ENCODE measurements at regions not wholly inside any gene's neighbourhood (a gene's known extent, or its start where the extent isn't known, plus 50 kb on each side); places are given as distances from the start of the nearest gene placed in this dataset.

- TF ChIP-seq POU6F1 (CRISPR knock-in tag; IDR thresholded peaks at IDR 0.05; ENCODE audit: borderline replicate concordance, low read depth) (no peak), ZFP30 (CRISPR knock-in tag; IDR thresholded peaks at IDR 0.05) (no peak), GLIS3 (CRISPR knock-in tag; IDR thresholded peaks at IDR 0.05) (no peak), RARB (CRISPR knock-in tag; IDR thresholded peaks at IDR 0.05) (no peak), CREB5 (CRISPR knock-in tag; IDR thresholded peaks at IDR 0.05; ENCODE audit: low read depth) (no peak), ZNF565 (CRISPR knock-in tag; conservative IDR thresholded peaks at IDR 0.05; ENCODE audit: low read depth) (no peak), ZFP3 (CRISPR knock-in tag; IDR thresholded peaks at IDR 0.05) (no peak), ZNF70 (CRISPR knock-in tag; IDR thresholded peaks at IDR 0.05) (no peak)
These were observed 217.2 kb downstream of the EDEM1 start (continued) for GRCh38 chr3:5404718-5405117.

GRCh38 chr3:5411786-5412185 is 224.3 kb downstream of the EDEM1 start:
- no peak for ATAC-seq
- TF ChIP-seq GLIS3 (CRISPR knock-in tag; IDR thresholded peaks at IDR 0.05) (no peak), POU6F1 (CRISPR knock-in tag; IDR thresholded peaks at IDR 0.05; ENCODE audit: borderline replicate concordance, low read depth) (no peak), ZNF70 (CRISPR knock-in tag; IDR thresholded peaks at IDR 0.05) (no peak), CSRNP3 (CRISPR knock-in tag; IDR thresholded peaks at IDR 0.05) (no peak), SNAI2 (CRISPR knock-in tag; IDR thresholded peaks at IDR 0.05) (no peak), OSR1 (CRISPR knock-in tag; IDR thresholded peaks at IDR 0.05) (no peak)

GRCh38 chr3:5423076-5423475 is 235.6 kb downstream of the EDEM1 start:
- TF ChIP-seq PATZ1 (CRISPR knock-in tag; IDR thresholded peaks at IDR 0.05; ENCODE audit: borderline replicate concordance) = no peak
- no peak for TF ChIP-seq GLIS3 (CRISPR knock-in tag; IDR thresholded peaks at IDR 0.05)
- no peak for TF ChIP-seq SNAI2 (CRISPR knock-in tag; IDR thresholded peaks at IDR 0.05)
- TF ChIP-seq ZC3H10 (CRISPR knock-in tag; IDR thresholded peaks at IDR 0.05) = no peak
- no peak for TF ChIP-seq TOX (CRISPR knock-in tag; IDR thresholded peaks at IDR 0.05; ENCODE audit: borderline replicate concordance)
- TF ChIP-seq CSRNP3 (CRISPR knock-in tag; IDR thresholded peaks at IDR 0.05) = no peak
- no peak for TF ChIP-seq POU6F1 (CRISPR knock-in tag; IDR thresholded peaks at IDR 0.05; ENCODE audit: borderline replicate concordance, low read depth)
- no peak for ATAC-seq

- no peak for ATAC-seq
- no peak for TF ChIP-seq TSHZ2 (CRISPR knock-in tag; IDR thresholded peaks at IDR 0.05)
- TF ChIP-seq CREB5 (CRISPR knock-in tag; IDR thresholded peaks at IDR 0.05; ENCODE audit: low read depth) = no peak
- no peak for TF ChIP-seq POU6F1 (CRISPR knock-in tag; IDR thresholded peaks at IDR 0.05; ENCODE audit: borderline replicate concordance, low read depth)
These were observed 236.0 kb downstream of the EDEM1 start for GRCh38 chr3:5423523-5423922.
